ENCODE measurements at regions not wholly inside any gene's neighbourhood (a gene's known extent, or its start where the extent isn't known, plus 50 kb on each side); places are given as distances from the start of the nearest gene placed in this dataset.
"Not testable (repeated sequence)": the region's sequence is repeated elsewhere in the genome, so short reads cannot be mapped to it uniquely, and the experiment has no call there.

- no peak for DNase-seq
These were observed 242.8 kb downstream of the CCSER2 start for GRCh38 chr10:84571146-84571545.

- DNase-seq, result no peak
These were observed 245.7 kb downstream of the CCSER2 start for GRCh38 chr10:84574102-84574501.

- DNase-seq, result no peak
These were observed 253.6 kb downstream of the CCSER2 start for GRCh38 chr10:84581976-84582375.

GRCh38 chr10:84583501-84583900, 255.1 kb downstream of the CCSER2 start:
- no peak for DNase-seq

- no peak for DNase-seq
These were observed 259.4 kb downstream of the CCSER2 start for GRCh38 chr10:84587789-84588188.

GRCh38 chr10:84588426-84588825, 260.0 kb downstream of the CCSER2 start:
- no peak for DNase-seq

- no peak for DNase-seq
These were observed 260.6 kb downstream of the CCSER2 start for GRCh38 chr10:84588971-84589370.

GRCh38 chr10:84589526-84590205, 261.3 kb downstream of the CCSER2 start:
- DNase-seq, result no peak

GRCh38 chr10:84590327-84591193, 262.2 kb downstream of the CCSER2 start:
- DNase-seq, result no peak

- DNase-seq, result no peak
These were observed 265.1 kb downstream of the CCSER2 start for GRCh38 chr10:84593506-84593905.

- DNase-seq, result no peak
These were observed 268.2 kb downstream of the CCSER2 start for GRCh38 chr10:84596585-84596984.

GRCh38 chr10:84599254-84599653, 270.9 kb downstream of the CCSER2 start:
- no peak for DNase-seq

GRCh38 chr10:84600947-84601346, 272.6 kb downstream of the CCSER2 start:
- no peak for DNase-seq

- not testable (repeated sequence) for DNase-seq
These were observed 274.2 kb downstream of the CCSER2 start for GRCh38 chr10:84602543-84602942.

GRCh38 chr10:84603971-84604370, 275.6 kb downstream of the CCSER2 start:
- no peak for DNase-seq

GRCh38 chr10:84605802-84606201, 277.4 kb downstream of the CCSER2 start:
- no peak for DNase-seq

GRCh38 chr10:84606428-84606827, 278.0 kb downstream of the CCSER2 start:
- no peak for DNase-seq

GRCh38 chr10:84607044-84607443, 278.7 kb downstream of the CCSER2 start:
- no peak for DNase-seq

GRCh38 chr10:84607523-84607922, 279.1 kb downstream of the CCSER2 start:
- no peak for DNase-seq

- no peak for DNase-seq
These were observed 279.7 kb downstream of the CCSER2 start for GRCh38 chr10:84608126-84608525.

- DNase-seq, result no peak
These were observed 285.1 kb downstream of the CCSER2 start for GRCh38 chr10:84613336-84614021.

GRCh38 chr10:84626397-84627087, 298.2 kb downstream of the CCSER2 start:
- DNase-seq, result no peak

GRCh38 chr10:84632866-84633265, 304.5 kb downstream of the CCSER2 start:
- no peak for DNase-seq

Data from stimulated activated CD4-positive, alpha-beta T cell treated with anti-CD3 and anti-CD28 coated beads, Interleukin-12 subunit alpha, Interleukin-12 subunit beta, amount 100 ng/mL, for 4 hours (primary cell).